DND-41 (cell line): ENCODE measurements at regions not wholly inside any gene's neighbourhood (a gene's known extent, or its start where the extent isn't known, plus 50 kb on each side); places are given as distances from the start of the nearest gene placed in this dataset.

ENCODE experiments used
- ATAC-seq: fragments of 200-7000 bp; cut with Tn5 transposase; 3 replicates; pipeline ENCODE4 v1.9.1; 2021; ENCODE audit warnings: low read depth; ENCODE audit not compliant: insufficient read depth
- DNase-seq: peaks from one replicate; pipeline ENCODE4 v3.0.0-alpha.2; 2020
- H2AFZ ChIP-seq: 2 replicates; pipeline ENCODE4 v1.6.0; 2012; ENCODE audit warnings: low read depth, low read length
- H3K27ac ChIP-seq: 2 replicates; pipeline ENCODE4 v1.5.1; 2012; ENCODE audit warnings: low read length, inconsistent platforms
- H3K27me3 ChIP-seq: fragments of 200-600 bp; sonication (generic); 2 replicates; pipeline ENCODE4 v1.6.0; 2012; ENCODE audit warnings: low read length, mild to moderate bottlenecking, inconsistent platforms; ENCODE audit not compliant: insufficient read depth, poor library complexity
- H3K36me3 ChIP-seq: 2 replicates; pipeline ENCODE4 v1.5.1; 2012; ENCODE audit warnings: low read length, inconsistent platforms; ENCODE audit not compliant: insufficient read depth
- H3K4me1 ChIP-seq: 2 replicates; pipeline ENCODE4 v1.5.1; 2012; ENCODE audit warnings: mild to moderate bottlenecking, low read length; ENCODE audit not compliant: insufficient read depth
- H3K4me2 ChIP-seq: 2 replicates; pipeline ENCODE4 v1.6.0; 2012; ENCODE audit warnings: mild to moderate bottlenecking, moderate library complexity, low read length, inconsistent platforms; ENCODE audit not compliant: insufficient read depth
- H3K4me3 ChIP-seq, 2 experiments: fragments of 200-600 bp in 1 of 2; shearing (Covaris generic) in 1 of 2; 2 replicates each; pipeline ENCODE4 v1.5.1; 2012 to 2016; ENCODE audit warnings: inconsistent platforms in 2 of 2, low read length in 2 of 2, mild to moderate bottlenecking in 2 of 2, low read depth in 1 of 2, moderate library complexity in 1 of 2
- H3K79me2 ChIP-seq: 2 replicates; pipeline ENCODE4 v1.6.0; 2012; ENCODE audit warnings: low read length, inconsistent platforms; ENCODE audit not compliant: insufficient read depth
- H3K9ac ChIP-seq: 2 replicates; pipeline ENCODE4 v1.6.0; 2012; ENCODE audit warnings: low read depth, mild to moderate bottlenecking, inconsistent platforms, low read length, moderate library complexity
- H3K9me3 ChIP-seq: 2 replicates; pipeline ENCODE4 v1.5.1; 2012; ENCODE audit warnings: low read length, moderate library complexity, mild to moderate bottlenecking, inconsistent platforms; ENCODE audit not compliant: insufficient read depth, severe bottlenecking
- H4K20me1 ChIP-seq: 2 replicates; pipeline ENCODE4 v1.6.0; 2012; ENCODE audit warnings: low read length; ENCODE audit not compliant: insufficient read depth
- CTCF ChIP-seq: IDR thresholded peaks from 2 replicates; pipeline ENCODE4 v1.5.1; 2012; ENCODE audit warnings: borderline replicate concordance, low read length, moderate library complexity, mild to moderate bottlenecking; ENCODE audit not compliant: poor library complexity, severe bottlenecking; ENCODE audit errors: extremely low read depth
- EZH2 ChIP-seq: IDR thresholded peaks from 3 replicates; pipeline ENCODE4 v1.6.1; 2012; ENCODE audit warnings: borderline replicate concordance, low read depth, mild to moderate bottlenecking, moderate library complexity, low read length, inconsistent platforms; ENCODE audit not compliant: severe bottlenecking

- no peak for DNase-seq
- no peak for ATAC-seq
- no peak overlapping the region for H3K27ac ChIP-seq
- H4K20me1 ChIP-seq, result no peaks in the 10 kb centered on the region
- H3K4me2 ChIP-seq, result no peak overlapping the region
- H3K79me2 ChIP-seq, result no peaks in the 10 kb centered on the region
- H3K27me3 ChIP-seq, result no peaks in the 10 kb centered on the region
- no peaks in the 10 kb centered on the region for H3K4me1 ChIP-seq
- no peak overlapping the region for H3K4me3 ChIP-seq
- no peak overlapping the region for H2AFZ ChIP-seq
- no peak overlapping the region for H3K9ac ChIP-seq
- TF ChIP-seq EZH2, result no peak
- TF ChIP-seq CTCF, result no peak
- H3K9me3 ChIP-seq, result no peaks in the 10 kb centered on the region
- no peaks in the 10 kb centered on the region for H3K36me3 ChIP-seq
These were observed 169.2 kb downstream of the PARM1 start for GRCh38 chr4:75101906-75102786.
